ENCODE measurements at regions not wholly inside any gene's neighbourhood (a gene's known extent, or its start where the extent isn't known, plus 50 kb on each side); places are given as distances from the start of the nearest gene placed in this dataset.
"Not testable (repeated sequence)": the region's sequence is repeated elsewhere in the genome, so short reads cannot be mapped to it uniquely, and the experiment has no call there.

DNA sequence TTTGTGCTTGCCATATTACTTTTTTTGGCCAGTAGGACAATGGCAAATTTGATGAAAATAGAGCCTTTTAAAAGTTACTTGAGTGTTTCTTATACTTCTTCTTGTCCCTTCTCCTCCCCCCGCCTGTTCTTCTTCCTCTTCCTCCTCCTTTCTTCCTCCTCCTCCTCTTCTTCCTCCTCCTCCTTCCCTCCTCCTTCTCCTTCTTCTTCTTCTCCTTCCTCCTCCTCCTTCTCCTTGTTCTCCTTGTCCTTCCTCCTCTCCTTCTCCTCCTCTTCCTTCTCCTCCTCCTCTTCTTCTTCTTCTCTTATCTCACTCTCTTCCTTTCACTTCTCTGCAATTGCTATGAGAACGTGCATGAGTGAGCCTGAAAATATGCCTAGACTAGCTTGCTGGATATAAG is 466.2 kb upstream of the NR5A2 start:
- no peak for DNase-seq

DNA sequence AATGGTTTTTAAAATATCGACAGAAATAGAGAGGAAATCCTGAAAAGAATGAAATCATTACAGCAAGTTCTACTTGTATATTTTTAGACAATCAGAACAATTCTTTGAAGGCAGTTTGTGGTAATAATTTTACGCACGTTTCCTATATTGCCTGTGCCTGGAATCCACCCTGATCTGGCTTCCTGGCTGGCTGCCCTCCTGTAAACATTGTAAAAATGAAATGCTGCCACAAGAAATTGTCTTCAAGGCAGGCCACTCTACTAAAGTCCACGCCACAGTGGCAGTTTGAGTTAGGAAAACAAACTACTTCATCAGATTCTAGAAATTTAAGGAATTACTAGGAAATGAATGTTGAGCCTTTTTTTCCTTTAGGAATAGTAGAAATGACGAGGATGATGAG is 454.5 kb upstream of the NR5A2 start:
- DNase-seq = no peak

GRCh38 chr1:199574950-199575349 is 452.6 kb upstream of the NR5A2 start:
- DNase-seq = no peak

- no peak for DNase-seq
Measured at GRCh38 chr1:199580300-199580699, 447.2 kb upstream of the NR5A2 start.

GRCh38 chr1:199585392-199585791 is 442.1 kb upstream of the NR5A2 start:
- DNase-seq = no peak

DNA sequence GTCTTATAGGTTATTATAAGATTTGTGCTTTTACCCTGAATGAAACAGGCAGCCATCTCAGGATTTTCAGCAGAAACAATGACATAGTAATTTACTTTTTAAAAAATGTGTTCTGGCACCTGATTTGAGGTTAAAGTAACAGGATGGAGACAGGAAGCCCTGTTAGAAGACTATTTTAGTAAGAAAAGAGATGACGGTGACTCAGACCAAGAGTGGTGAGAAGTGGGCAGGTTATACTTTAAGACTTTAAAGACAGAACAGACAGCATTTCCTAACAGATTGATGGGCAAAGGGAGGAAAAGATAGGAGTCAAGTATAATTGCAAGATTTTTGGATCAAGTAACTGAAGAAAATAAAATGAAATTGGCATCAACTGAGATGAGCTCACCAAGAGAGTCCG is 436.8 kb upstream of the NR5A2 start:
- DNase-seq = no peak

- no peak for DNase-seq
Measured at GRCh38 chr1:199591468-199591867, 436.0 kb upstream of the NR5A2 start.

- DNase-seq = no peak
Measured at GRCh38 chr1:199593475-199593874, 434.0 kb upstream of the NR5A2 start.

DNA sequence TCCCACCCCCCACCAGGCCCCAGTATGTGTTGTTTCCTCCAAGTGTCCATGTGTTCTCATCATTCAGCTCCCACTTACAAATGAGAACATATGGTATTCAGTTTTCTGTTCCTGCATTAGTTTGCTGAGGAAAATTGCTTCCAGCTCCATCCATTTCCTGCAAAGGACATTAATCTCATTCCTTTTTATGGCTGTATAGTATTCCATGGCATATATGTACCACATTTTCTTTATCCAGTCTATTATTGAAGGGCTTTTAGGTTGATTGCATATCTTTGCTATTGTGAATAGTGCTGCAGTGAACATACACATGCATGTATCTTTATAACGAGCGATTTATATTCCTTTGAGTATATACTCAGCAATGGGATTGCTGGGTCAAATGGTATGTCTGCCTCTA is 431.1 kb upstream of the NR5A2 start:
- not testable (repeated sequence) for DNase-seq

DNA sequence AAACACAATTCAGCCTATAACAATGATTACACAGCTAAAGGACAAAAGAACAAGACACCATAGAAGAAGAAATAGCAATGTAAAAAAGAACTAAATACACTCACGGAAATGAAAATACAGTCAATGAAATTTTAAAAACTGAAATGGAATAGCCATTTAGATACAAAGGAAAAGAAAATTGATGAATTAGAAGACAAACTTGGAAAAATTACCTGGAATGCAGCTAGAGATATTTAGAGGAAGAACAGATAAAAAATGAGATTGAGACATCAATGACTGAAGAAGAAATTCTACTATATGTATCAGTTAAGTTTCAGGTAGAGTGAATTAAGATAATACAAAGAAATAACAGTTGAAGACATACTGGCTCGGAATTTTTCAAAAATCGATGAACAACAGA is 430.4 kb upstream of the NR5A2 start:
- no peak for DNase-seq

DNA sequence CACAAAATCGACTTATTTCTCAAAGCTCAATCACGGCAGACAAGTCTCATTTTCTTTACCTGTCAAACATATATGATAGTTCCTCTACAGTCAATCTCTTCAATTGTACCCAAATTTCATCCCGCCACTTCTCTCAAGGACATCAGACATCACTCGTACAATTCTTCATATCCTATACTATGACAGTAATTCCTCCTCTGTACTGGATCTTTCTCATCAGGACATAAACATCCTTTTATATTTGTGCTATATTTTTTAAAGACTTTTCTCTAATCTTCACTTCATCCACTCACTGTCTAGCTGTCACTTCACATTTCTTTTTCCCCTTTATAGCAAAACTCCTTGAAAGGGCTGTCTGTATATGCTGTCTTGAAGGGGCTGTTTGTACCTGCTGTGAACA is 419.1 kb upstream of the NR5A2 start:
- no peak for DNase-seq

GRCh38 chr1:199612976-199613774 is 414.3 kb upstream of the NR5A2 start:
- peak; percentile 57 for DNase-seq

GRCh38 chr1:199616947-199617346 is 410.6 kb upstream of the NR5A2 start:
- DNase-seq = no peak

- DNase-seq = no peak
Measured at GRCh38 chr1:199619223-199619622, 408.3 kb upstream of the NR5A2 start.

- DNase-seq = not testable (repeated sequence)
Measured at GRCh38 chr1:199626228-199626627, 401.3 kb upstream of the NR5A2 start.

DNA sequence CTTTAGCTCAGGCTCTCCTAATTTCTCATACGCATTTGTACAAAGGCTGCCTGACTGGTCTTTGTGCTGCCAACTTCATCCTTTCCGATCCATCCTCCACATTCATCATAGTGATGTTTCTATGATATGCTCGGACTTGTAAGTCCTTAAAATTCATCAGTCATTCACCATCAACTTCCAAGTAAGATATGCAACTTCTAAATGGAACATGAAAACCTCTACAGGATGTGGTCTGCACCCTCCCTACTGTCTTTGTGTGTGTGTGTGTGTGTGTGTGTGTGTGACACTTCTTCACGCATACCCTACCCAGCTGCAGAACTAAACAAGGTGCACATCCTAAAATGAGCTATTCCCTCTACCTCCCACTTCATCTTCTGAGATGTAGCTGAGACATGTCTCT is 397.9 kb upstream of the NR5A2 start:
- no peak for DNase-seq

DNA sequence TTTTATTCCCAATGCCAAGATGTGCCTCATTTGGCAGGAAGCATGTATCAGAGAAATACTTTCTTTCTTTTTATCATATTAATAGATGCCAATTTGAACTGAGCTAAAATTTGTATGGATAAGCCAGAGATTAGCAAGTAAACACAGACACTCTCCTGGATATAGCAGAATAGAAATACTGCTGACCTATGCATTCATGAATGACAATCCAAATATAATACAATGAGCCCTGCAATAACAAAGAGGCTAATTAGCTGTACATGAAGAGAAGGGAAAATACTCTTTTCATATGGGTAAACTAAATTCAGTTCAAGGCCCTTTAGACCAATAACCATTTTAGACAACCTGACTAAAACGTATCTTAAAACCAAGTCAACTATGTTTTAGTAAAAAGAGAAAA is 388.1 kb upstream of the NR5A2 start:
- no peak for DNase-seq

DNA sequence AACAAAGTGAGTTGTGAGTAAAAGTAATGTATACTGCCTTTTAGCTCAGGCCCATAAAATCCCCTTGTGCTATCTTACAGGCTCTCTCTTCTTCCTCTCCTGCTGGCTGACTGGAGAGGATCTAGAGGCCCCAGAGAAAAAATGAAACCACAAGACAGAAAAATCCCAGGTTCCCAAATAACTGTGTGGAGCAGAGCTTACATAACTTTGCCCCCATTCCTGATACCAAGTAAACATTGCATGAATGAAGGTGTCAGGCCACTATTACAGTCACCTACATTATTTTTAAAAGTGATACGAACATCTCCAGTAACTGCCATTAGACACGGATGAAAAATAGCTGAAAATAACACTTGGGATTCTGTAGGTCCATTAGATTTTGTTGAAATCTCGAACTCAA is 386.0 kb upstream of the NR5A2 start:
- DNase-seq = no peak

GRCh38 chr1:199644912-199645311 is 382.6 kb upstream of the NR5A2 start:
- DNase-seq = no peak

DNA sequence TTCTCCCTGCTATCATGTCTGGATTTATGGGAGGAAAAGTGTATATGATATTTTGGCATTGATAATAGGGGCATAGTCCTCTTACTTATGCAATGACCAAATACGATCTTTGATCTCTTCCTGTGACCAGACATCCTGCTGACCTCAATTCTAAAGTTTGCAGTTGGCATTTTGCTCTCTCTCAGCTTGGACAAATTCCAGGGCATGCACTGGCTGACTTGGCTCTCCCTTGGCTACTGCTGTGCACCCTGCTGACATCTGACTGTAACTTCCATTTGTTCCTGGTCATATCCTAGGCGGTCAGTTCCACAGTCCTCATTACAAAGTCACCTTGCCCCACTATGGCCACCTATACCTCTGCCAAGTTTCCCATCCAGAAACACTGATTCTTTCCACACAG is 380.7 kb upstream of the NR5A2 start:
- DNase-seq = no peak

GRCh38 chr1:199657449-199657848 is 370.1 kb upstream of the NR5A2 start:
- DNase-seq = peak; percentile 39

GRCh38 chr1:199660071-199660470 is 367.4 kb upstream of the NR5A2 start:
- DNase-seq = no peak

DNA sequence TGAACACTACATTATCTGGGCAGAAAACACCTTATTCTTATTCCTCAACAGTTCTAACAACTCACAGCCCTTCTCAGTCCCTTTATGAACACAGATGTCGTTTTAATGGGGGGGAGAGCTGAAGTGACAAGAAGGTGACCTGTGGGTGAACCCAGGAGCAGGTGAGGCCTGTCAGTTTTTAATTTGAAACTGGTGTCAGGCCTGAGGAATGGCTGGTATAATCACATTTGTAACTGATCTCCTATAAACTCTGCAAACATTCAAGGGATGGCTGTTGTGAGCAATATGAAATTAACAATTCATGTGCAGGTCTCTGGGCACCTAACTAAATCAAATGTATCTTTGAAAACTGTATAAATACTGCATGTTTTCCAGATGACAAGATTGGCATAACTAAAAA is 362.1 kb upstream of the NR5A2 start:
- DNase-seq = no peak

DNA sequence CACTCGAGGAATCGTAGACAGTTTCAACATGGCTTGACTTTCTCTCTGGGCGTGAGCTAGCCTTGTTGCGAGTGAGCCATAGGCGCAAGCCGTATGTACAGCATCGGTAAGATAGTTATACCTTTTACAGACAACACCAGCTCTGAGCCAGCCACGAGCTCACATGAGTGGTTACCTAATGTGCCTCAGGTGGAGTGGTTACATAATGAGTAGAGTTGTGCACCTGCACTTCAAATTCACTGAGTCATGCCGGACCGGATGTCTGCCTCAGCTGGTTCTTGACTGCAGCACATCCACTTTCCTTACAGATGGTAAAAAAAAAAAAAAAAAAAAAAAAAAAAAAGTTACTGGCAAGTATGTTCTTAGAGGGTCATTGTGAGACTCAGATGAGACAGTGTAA is 360.4 kb upstream of the NR5A2 start:
- DNase-seq = no peak

DNA sequence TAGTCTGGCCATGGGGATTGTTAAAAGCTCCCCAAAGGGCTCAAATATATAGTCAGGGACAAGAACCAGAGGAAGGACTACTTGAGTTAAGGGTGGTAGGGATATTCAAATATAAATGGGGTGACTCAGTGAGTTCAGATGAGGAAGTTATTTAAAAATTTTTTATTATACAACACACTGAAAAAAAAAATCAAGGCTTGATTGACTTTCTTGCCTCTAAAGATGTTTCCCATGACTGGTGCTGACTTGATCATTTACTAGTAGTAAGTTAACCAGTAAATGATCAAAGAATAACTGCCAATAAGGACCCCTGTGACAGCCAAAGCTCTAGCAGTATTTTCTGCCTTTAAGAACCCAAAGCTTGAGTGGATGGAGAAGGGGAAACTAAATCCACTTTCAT is 357.6 kb upstream of the NR5A2 start:
- DNase-seq = no peak

Data from fibroblast of skin of right biceps (primary cell).